RCC 7860 (cell line): ENCODE measurements at regions not wholly inside any gene's neighbourhood (a gene's known extent, or its start where the extent isn't known, plus 50 kb on each side); places are given as distances from the start of the nearest gene placed in this dataset.

ENCODE experiments used
- DNase-seq: peaks from one replicate; pipeline ENCODE4 v3.0.0-alpha.2; 2015; ENCODE audit warnings: low spot score
- FAIRE-seq: peaks from 2 replicates; lab custom pipeline; 2012; peaks lifted over from hg19 to GRCh38; lab: Jason Lieb, UNC

- no peak for FAIRE-seq
- no peak for DNase-seq
Observed at GRCh38 chr2:239610457-239611221, 209.8 kb upstream of the HDAC4 start.

- DNase-seq (no peak), FAIRE-seq (no peak)
Observed at GRCh38 chr2:239609607-239610310, 208.9 kb upstream of the HDAC4 start.

DNA sequence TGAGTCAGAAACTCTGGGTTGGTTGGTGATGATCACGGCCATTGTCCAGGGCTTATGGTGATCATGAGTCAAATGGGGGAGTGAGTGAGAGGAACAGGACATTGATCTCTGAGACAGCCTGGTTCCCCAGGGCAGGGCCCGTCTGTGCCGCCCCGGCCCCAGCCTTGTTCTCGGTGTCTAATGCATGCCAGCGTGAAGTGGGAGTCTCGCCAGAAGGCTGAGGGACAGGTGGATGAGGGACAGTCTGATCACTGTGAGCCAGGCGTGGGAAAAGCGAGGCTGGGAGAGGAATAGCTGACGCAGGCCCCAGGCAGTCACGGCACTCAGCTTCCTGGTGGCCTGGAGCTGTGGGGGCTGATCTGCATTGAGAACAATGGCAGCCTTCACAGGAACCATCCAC is 208.3 kb upstream of the HDAC4 start:
- FAIRE-seq: no peak

DNA sequence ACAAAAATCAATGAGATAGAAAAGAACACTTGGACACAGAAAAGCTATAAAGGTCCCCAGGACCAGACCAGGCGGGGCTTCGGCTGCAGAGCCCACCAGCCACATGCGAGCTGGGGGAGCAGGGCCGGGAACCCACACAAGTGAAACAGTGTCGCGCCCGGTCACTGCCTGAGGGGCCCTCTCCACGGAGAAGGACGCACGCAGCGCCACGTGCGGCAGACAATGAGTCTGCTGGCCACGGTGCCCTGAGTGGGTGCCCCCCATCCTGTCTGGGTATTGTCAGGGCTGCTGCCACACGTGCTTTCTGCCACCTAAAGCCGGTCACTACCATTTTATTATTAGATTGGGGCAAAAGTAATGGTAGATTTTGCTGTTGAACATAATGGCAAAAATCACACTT is 207.9 kb upstream of the HDAC4 start:
- no peak for FAIRE-seq

More for the DNA sequence above, 208.3 kb upstream of the HDAC4 start:
- DNase-seq: no peak

DNA sequence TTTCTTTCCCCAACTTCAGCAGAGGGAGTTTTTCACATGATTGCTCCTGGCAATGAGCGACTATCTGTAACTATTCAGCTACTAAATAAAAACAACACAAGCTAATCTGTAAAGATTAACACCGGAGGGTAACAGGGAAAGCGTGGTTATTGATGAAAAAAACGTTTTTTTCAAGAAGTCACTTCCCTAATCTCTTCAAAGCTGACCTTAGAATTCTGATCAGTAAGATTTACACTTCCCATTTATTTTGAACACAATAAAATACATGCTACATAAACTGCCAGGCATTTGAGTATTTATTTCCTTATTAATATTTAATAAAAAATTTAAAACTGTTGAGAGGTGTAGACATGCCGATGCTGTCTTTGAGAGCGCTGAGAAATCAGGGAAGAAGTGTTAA is 207.4 kb upstream of the HDAC4 start:
- FAIRE-seq: no peak
- no peak for DNase-seq

More for the DNA sequence above, 207.9 kb upstream of the HDAC4 start:
- DNase-seq: no peak

DNA sequence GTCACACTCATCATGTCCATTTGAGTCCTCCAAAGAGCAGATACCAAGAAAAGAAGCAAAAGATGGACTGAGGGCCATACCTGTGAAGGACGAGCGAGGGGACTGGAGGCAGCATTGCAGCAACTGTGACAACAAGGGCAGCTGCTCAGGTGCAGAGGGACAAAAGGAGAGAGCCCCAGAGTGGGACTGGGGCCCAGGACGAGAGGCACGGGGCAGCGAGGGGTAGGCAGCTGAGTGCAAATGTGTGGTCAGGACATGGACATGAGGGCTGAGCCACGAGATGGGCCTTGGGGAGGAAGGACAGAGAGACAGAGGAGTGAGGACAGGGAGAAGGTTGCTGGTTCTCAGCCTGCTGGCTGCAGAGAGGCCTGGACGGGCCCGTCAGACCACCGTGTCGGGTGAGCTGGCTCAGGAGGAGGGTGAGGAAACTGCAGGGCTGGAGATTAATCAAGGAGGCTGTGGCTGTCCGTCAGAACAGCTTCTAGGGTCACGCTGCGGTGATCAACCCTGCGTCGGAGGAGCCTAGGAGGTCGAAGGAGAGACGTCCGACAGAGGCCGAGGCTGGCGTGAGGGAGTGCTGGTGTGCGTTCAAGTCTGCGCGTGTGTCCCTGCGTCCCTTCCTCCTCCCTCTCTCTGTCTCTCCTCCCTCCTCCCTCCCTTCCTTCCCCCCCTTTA is 206.8 kb upstream of the HDAC4 start:
- FAIRE-seq (no peak), DNase-seq (no peak)

DNA sequence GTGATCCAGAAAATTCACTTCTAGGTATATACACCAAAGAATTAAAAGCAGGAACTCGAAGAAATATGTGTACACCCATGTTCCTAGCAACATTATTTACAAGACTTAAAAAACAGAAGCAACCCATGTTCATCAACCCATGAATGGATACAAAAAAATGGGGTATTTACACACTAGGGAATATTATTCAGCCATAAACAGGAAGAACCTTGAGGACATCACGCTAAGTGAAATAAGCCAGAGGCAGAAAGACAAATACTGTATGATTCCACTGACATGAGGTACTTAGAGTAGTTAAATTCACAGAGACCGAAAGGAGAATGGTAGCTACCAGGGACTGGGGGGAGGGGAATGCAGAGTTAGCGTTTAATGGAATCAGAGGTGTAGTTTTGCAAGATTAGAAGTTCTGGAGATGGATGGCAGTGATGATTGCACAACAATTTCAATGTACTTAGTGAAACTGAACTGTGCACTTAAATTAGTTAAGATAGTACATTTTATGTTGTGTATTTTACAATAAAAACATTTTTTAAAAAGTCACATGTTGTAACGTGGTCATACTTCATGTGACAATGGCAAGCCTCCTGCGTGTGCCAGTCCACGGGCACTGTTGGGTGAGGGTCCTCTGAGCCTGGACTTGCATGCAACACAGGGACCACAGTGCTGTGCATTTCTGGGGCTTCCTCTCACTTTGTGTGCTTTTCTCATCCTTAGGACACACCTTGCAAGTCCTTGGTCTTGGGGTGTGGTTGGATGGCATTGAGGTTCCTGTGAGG is 206.1 kb upstream of the HDAC4 start:
- DNase-seq (no peak), FAIRE-seq (no peak)

DNA sequence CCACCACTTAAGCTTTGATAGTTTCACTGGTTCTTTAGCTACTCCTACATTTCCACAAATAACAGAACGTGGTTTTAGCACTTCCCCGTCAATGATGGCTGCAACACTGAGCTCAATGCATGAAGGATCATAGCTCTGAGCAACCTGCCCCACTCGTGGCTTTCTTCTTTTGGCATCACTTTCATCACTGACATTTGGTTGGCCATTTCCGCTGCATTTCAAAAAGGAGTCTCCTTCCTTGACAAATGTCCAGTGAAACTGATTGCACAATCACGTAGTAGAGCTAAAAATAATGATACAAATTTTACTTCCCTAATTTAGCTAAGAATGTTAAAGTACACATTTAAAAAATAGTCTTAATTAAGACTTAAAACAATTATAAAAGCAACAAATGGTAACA is 205.2 kb upstream of the HDAC4 start:
- no peak for FAIRE-seq
- no peak for DNase-seq

DNA sequence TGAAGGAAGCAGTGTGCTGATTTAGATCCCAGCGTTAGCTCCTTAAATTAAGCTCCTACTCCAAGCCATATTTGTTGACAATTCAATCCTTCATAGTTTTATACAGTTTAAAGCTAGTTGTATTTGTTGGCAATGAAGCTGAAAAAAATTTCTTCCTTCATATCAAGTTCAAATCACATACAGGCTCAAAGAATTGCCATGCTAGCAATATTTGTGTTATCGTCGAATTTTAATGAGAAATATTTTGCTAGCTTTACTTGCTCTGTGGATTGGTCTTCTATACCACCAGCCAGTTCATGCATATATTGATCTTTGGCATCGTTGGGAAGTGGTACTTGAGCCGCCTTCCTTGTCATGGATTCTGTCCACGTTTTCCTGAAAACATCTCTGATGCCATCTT is 204.6 kb upstream of the HDAC4 start:
- FAIRE-seq: no peak
- no peak for DNase-seq

DNA sequence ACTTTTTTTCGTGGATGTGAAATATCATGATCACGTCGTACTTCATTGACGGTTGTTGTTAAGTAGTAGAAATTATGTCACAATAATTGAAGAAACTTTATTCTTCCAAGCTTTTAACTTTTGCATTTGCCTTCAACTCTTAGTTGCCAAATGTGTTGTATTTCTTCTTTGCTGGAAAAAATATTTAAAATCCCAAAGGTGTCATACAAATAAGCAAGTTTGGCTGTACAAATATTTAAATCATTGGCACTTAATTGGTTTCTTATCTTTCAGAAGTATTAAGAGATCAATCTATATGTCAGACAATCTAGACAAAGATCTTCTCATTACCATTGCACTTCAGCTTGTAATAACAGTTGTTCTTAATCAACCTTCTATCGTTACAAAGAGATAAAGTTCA is 204.0 kb upstream of the HDAC4 start:
- FAIRE-seq: no peak
- no peak for DNase-seq

DNA sequence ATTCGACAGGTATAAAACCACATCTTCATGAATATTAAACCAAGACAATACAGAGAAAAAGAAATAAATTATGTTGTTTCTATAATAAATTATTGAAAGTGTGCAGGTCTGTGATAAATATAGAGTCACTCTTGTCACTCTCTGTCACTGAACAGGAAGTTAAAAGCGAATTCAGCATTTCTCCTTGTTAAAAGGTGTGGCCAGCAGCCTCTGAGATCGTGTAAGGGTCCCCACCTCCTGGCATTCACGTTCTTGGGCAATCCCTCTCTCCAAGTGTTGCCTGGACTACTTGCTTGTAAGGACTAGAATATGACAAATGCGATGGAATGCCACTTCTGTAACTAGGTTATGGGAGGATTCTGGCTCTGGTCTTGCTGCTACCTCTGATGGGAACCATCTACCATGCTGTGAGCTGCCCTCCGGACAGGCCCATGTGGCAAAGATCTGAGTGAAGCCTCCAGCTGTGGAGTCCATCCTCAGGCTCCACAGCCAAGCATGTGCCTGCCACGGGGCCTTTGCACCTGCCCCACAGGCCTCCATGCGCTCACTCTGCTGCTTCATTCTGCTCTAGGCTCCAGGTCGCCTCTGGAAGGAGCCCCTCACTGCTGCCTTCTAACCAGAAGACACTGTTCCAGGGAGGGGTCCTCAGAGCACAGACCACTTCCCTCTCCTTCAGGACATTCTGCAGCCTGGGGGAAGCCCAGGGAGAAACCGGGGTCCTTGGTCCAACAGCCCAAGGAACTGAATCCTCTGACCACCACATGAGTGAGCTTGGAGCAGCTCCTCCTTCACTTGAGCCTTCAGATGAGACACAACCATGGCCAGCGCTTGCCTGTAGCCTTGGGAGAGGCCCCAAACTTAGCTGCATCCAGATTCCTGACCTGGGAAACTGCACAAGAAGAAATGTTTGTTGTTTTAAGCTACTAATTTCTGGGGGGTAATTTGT is 202.9 kb upstream of the HDAC4 start:
- DNase-seq (no peak), FAIRE-seq (no peak)

DNA sequence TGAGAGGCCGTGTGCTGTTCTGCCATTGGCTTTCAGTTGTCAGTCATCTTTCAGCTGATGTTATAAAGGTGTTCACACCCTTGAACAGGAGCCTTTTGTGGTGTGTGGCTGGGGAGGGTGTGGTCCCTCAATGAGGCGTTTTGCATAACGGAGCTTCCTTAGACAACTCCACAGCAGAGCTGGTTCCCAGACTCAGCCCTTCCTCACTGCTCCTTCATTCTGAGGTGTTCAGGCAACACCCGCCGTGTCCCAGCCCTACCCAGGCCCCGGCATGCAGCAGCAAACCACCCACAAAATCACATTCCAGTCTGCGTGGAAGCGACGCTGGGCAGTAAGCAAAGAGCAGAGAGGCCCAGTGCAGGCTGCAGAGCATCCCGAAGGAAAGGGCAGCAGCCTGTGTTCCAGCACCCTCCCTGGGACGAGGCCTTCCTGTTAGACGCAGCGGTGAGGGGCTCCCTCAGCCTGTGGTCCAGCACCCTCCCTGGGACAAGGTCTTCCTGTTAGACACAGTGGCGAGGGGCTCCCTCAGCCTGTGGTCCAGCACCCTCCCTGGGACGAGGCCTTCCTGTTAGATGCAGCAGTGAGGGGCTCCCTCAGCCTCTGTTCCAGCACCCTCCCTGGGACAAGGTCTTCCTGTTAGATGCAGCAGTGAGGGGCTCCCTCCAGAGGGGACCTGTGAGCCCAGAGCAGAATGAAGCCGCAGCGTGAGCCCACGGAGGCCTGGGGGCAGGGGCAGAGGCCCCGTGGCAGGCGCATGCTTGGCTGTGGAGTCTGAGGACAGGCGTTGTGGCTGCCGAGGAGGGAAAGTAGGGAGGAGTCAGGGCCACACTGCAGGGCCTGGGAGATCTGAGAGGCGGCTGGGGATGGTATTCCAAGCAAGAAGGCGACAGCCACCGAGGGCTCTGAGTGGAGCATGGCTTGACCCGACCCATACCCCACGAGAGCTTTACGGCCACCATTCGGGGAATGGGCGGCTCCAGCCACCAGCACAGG is 201.8 kb upstream of the HDAC4 start:
- DNase-seq (no peak), FAIRE-seq (no peak)

DNA sequence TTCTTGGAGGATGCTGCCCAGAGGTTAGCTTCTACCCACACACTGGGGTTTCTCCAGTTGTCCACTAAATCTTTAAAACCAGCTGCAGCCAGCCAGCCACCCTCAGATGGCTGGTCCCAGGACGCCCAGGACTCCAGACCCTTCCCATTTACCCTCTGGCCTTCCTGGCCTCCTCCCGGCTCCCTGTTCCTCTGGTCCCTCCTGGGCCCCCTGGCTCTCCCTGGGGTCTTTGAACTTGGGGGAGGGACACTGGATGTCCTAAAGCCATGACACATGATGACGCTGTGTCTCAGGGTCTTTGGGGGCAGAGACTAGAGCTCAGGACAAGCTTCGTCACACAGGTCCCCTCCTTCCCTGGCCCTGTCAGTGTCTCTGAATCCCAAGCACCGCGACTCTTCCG is 201.1 kb upstream of the HDAC4 start:
- FAIRE-seq: no peak

DNA sequence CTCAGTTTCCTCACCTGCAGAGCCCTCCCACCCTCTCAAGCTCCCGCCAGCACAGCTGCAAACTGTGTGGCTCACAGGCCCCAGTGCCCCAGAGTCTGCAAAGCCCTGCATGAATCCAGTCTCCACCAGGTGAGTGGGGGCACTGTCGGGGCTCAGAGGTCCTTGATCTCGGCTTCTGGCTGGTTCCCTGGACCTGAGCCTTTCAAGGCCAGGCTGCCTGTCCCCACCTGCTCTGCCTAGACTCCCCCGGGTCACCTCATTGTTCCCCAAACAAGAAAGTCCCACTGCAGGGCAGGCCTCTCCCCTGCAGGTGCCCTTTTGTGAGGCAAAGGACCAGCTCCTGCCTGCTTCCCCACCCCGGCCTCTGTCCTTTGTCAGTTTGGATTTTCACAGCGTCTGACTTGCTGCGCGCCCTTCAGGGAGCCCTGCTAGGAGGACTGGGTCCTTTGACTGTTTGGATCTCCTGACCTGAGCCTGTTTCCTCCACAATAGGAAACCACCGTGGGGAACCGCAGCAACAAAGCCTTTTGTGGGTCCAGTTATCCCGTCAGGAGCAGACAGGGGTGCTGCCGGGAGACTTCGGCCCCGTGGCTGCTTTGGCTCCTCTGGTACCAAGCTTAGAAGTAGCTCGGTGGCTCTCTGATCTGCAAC is 200.5 kb upstream of the HDAC4 start:
- DNase-seq (no peak), FAIRE-seq (no peak)

More for the DNA sequence above, 201.1 kb upstream of the HDAC4 start:
- no peak for DNase-seq

- no peak for FAIRE-seq
Observed at GRCh38 chr2:239600650-239601049, 199.8 kb upstream of the HDAC4 start.

GRCh38 chr2:239600001-239600593 is 199.3 kb upstream of the HDAC4 start:
- FAIRE-seq (no peak), DNase-seq (no peak)

More at GRCh38 chr2:239600650-239601049, 199.8 kb upstream of the HDAC4 start:
- no peak for DNase-seq

GRCh38 chr2:239599299-239599698 is 198.5 kb upstream of the HDAC4 start:
- no peak for DNase-seq
- no peak for FAIRE-seq

DNA sequence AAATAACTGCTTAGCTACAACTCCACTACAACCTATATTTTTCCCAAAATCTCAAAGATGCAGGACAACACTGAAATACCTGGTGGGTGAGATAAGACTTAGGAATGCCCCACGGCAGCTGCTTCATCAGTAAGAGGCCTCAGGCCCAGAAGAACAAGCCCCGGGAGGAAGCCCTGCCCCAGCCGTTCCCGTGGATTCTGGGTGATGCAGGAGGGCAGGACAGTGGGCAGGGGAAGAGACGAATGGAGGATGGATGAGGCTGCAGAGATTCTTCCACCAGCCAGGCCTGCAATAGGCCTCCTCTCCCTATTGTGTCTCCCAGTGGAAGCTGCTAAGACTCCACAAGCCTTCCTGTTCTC is 197.9 kb upstream of the HDAC4 start:
- no peak for DNase-seq
- FAIRE-seq: no peak
